Adrenal gland (tissue), 5 donors: ENCODE measurements at regions not wholly inside any gene's neighbourhood (a gene's known extent, or its start where the extent isn't known, plus 50 kb on each side); places are given as distances from the start of the nearest gene placed in this dataset.

Experiments
- POLR2A ChIP-seq, 2 donors: fragments of 450-650 bp; IDR thresholded peaks; one replicate each; pipeline ENCODE4 v1.6.1; 2017; ENCODE audit warnings: antibody characterized with exemption in 2 of 2, mild to moderate bottlenecking in 2 of 2, moderate library complexity in 1 of 2
- TF ChIP-seq, protein P1 (sequence below), 6 experiments: fragments of 450-650 bp in 4 of 6; fragments of 200-600 bp in 2 of 6; sonication (generic) in 1 of 6; IDR thresholded peaks; 1 replicate in 5 of 6; 2 replicates in 1 of 6; pipeline versions ENCODE4 v1.5.1 to v1.8.0; 2016 to 2021; ENCODE audit warnings: antibody characterized with exemption in 6 of 6, mild to moderate bottlenecking in 2 of 6, moderate library complexity in 1 of 6
- donor health status: DM: no; HTN: no; CAD: no.

DNA sequence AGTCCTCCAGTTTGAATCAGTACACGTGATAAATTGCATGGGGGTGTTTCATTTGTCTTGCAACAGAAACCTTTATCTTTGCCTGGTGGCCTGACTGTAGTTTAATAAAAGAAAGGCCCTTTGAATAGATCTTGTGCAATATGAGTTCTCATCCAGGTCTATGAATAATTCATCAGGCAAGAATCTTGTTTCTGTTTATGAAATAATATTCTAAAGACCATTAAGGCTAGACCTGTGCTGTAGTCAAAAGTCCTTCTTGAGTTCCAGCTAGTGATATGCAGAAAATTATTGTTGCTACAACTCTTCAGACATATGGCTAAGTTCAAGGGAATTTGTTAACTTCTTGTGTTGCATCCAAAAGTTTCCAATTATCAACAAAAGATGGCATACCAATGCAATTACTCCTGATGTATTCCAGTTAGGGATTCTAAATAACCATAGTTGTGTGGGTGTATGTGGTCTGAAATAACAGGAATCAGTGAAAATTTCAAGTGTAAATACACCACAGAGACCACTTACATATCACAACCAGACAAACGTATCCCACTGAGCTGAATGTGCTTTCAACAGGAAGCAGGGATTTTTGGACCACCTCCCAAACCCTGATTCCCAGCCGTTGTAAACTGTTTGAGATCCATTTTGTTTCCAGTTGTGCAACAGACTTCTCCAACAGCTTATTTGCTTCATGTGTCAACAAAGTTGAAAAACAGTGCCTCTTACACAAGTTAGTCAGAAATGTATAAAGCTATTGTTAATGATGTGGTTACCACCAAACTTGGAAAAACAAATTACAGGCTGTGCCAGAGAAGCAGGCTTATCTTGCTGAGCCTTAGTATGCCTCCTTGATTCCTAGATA is 54.7 kb upstream of the BICC1 start:
- TF ChIP-seq, protein P1, sequence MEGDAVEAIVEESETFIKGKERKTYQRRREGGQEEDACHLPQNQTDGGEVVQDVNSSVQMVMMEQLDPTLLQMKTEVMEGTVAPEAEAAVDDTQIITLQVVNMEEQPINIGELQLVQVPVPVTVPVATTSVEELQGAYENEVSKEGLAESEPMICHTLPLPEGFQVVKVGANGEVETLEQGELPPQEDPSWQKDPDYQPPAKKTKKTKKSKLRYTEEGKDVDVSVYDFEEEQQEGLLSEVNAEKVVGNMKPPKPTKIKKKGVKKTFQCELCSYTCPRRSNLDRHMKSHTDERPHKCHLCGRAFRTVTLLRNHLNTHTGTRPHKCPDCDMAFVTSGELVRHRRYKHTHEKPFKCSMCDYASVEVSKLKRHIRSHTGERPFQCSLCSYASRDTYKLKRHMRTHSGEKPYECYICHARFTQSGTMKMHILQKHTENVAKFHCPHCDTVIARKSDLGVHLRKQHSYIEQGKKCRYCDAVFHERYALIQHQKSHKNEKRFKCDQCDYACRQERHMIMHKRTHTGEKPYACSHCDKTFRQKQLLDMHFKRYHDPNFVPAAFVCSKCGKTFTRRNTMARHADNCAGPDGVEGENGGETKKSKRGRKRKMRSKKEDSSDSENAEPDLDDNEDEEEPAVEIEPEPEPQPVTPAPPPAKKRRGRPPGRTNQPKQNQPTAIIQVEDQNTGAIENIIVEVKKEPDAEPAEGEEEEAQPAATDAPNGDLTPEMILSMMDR (IDR thresholded peaks at IDR 0.05), result no peak
- no peak for TF ChIP-seq POLR2A (IDR thresholded peaks at IDR 0.05)
